ENCODE measurements at regions not wholly inside any gene's neighbourhood (a gene's known extent, or its start where the extent isn't known, plus 50 kb on each side); places are given as distances from the start of the nearest gene placed in this dataset.

GRCh38 chr6:81985191-81985590, 232.7 kb upstream of the TENT5A start:
- TF ChIP-seq CTCF (IDR thresholded peaks at IDR 0.05): no peak
- TF ChIP-seq POLR2A (IDR thresholded peaks at IDR 0.05): no peak

Measured in gastroesophageal sphincter (tissue), 3 donors.